ENCODE measurements at regions not wholly inside any gene's neighbourhood (a gene's known extent, or its start where the extent isn't known, plus 50 kb on each side); places are given as distances from the start of the nearest gene placed in this dataset.

DNA sequence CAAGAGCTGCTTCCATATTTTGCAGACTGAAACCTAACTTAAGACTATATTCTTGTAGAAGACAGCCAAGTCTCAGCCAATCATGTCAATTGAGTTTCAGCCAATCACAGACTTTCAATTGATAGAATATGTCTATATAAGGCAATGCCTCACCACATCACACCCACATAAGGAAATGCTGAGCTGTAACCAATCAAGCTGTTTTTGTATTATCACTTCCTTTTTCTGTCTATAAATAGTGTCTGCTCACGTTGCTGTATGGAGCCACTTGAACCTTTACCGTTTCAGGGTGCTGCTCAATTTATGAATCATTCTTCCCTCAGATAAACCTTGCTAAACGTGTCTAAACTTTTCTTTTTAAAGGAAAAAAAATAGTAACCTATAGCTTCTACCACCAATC lies 1554.4 kb upstream of the LRRTM1 start:
- DNase-seq: no peak

DNA sequence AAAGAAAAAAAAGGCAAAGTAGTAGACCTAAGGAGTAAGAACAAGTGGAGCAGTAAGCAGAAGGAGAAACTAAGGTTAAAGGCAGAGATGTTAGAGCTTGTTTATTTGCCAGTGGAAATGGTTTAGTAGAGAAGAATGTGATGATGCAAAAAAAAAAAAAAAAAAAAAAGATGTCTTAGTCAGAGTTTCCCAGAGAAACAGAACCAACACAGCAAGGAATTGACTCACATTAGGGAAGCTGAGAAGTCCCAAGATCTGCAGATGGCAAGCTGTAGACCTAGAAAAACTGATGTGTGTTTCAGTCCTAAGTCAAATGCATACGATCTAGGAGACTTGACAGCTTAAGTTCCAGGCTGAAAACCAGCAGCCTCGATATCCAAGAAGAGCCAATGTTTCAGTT lies 1548.8 kb upstream of the LRRTM1 start:
- no peak for DNase-seq

DNA sequence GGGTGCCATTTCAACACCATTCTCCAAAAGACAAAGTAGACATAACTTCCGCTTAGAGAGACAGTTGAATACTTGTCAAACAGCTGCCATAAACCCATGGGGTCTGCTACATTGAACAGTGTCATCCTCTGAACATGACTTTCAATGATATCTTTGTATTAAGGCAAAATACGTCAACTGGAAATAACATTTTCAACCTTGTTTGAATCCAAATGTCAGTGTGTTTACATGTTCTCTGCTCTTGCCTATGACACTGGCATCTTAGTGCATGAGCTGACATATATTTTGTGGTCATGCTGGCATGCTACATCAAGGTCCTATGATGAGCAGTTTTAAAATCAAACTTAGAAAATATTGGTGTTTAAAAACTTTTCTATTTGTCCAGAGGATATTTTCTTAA lies 1548.1 kb upstream of the LRRTM1 start:
- no peak for DNase-seq

DNA sequence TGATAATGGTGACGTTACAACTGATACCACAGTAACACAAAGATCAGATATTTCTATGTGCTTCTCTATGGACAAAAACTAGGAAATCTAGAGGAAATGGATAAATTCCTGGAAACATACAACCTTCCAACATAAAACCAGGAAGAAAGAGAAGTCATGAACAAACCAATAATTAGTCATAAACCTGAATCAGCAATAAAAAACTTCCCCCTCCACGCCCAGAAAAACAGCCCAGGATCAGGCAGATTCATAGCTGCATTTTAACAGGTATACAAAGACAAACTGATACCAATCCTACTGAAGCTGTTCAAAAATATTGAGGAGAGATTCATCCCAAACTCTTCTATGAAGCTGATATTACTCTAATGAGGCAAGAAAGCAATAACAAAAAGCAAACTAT lies 1535.2 kb upstream of the LRRTM1 start:
- DNase-seq: no peak

DNA sequence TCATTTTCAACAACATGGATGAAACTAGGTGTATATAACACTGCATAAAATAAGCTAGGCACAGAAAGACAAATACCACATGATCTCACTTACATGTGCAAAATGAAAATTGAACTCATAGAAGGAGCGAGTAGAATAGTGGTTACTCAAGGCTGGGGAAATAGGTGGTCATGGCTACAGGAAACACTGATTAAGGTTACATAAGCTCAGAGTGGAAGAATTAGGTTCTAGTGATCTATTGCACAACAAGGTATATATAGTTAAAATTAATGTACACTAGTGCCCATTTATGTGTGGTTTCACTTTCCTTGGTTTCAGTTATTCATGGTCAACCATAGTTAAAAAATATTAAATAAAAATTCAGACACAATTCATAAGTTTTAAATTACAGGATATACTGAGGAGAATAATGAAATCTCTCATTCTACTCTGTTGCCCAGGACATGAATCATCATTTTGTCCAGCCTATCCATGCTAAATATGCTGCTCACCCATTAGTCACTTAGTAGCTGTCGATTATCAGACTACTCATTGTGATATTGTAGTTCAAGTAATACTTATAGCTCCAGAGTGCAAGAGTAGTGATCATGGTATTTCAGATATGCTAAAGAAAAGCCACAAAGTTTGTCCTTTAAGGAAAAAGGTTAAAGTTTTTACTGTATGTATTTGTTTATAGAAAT lies 1530.9 kb upstream of the LRRTM1 start:
- DNase-seq: no peak

DNA sequence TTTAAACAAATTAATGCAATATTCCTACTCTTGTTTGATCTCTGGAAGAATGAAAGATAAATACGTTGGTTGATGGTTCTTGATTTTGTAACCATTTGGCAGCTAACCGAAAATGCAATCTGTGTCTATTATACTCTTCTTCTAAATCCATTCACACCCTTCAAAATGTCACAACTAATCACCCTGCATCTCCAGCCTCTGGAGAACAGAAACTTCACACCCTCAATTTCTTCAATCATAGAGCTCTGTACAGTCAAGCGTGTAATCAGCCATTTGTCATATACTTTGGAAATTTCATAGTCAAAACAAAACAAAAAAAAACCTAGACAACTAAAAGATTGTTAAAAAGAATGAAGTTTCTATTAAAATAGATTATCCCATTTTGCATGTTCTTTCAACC lies 1482.3 kb upstream of the LRRTM1 start:
- DNase-seq: no peak

DNA sequence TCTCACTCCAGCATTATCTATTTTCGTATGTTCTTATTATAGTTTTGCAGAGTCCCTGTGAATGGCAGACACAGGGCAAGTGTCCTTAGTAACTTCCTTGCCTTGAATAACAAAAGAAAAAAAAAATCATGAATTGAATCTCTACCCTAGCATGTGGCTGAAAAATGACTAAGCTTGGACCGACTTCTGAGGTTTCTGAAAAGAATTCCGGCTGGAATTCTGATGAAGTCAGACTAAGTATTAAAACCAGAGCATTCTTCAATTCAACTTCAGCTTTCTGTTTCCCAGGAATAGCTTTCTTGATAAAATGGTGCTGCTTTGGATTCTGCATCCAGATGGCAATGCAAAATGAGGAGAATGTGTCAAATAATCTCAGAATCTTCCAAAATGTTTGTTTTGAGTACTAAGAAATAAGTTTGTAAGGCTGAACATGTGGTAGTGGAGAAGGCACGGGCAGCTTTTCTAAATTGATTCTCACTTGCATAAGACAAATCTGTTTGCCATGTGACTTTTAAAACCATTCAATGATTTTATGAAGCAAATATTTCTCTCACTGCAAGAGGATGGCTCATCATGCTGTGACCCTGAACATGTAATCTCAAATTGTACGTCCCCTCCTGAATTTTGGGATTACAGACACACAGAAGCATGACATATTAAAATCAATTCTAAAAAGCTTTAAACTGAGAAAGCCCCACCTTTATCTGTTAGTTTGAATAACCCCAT lies 1462.8 kb upstream of the LRRTM1 start:
- no peak for DNase-seq

DNA sequence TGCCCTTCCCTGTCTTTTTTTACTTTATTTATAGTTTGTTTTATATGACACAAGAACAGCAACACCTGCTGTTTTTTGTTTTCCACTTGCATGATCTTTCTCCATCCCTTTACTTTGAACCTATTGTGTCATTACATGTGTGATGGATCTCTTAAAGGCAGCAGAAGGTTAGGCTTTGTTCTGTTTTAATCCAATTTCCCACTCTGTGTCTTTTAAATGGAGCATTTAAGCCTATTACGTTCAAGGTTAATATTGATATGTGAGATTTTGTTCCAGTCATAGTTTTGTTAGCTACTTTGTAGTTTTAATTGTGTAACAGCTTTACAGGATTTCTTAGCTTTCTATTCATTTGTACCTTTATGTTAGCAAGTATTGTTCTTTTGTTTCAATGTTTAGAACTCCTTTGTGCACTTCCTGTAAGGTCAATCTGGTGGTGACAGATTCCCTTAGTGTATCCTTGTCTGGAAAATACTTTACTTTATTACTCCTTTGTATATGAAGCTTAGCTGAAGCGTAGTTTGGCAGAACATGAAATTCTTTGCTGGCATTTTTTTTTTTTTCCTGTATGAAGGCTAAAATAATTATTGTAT lies 1443.0 kb upstream of the LRRTM1 start:
- DNase-seq: no peak

DNA sequence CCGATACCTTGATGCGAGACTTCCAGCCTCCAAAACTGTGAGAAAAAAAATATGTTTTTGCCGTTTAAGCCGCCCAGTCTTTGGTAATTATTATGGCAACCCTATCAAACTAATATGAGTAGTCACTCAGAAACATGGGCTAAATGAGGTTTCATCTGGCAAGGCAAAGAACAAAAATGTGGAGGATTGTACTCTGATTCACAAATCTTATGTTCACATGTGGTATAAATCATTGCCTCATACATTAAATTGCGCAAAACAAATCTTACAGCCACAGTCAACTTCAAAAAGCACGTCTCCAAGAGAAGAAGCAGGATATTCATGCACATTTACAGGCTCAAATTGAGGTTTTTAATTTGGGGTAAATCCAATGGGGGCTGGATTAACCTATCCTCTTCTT lies 1435.4 kb upstream of the LRRTM1 start:
- no peak for DNase-seq

DNA sequence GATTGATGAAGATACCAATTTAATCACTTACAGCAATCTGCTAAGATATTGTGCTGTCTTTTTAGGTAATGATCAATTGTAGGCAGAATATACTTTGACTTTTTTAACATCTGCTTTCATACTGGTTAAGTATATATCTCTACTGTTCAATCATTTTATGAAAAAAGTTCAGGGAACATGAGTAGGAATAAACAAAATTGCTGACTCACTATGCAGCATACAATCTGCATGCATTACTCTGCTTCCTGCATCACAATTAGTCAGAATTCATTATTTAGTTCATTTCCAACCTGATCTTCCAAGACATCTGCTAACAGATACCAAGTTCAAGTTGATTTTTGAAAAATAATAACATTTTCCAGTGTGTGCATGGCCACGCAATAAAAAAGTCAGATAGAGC lies 1430.4 kb upstream of the LRRTM1 start:
- DNase-seq: no peak

DNA sequence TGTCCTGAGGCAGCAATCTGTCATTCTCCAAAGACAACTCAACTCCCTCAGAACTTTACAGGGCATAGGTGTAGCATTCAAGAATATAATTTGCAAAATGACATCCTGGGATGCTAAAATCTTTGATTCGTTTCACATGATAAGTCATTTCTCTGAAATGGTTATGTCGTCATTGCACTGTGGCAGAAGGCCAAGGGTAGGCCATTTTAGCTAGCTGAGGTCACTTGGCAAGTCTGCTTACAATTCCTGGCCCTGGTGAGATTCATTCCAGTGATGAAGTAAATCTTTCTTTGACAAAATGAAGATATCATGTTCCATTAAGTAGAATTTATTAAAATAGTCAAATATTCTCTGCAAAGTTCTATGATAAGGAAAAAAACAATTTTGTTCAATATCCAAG lies 1410.3 kb upstream of the LRRTM1 start:
- DNase-seq: no peak

DNA sequence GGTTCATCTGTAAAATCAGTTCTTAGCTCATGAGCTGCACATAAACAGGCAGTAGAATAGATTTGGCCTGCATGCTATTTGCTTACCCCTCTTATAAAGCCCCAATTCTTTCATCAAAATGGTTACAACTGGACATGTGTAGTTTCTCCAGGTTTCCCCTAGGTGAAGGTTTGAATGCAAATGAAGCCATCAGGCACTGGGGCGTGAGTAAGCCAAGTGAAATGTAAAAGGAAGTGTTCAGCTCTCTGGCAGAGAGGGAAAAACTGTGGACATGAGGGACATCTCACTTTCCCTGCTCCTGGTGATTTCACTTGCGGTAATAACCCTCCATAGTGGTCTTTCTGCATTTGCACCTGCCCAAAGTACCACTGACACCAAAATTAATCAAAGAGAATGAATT lies 1402.3 kb upstream of the LRRTM1 start:
- DNase-seq: no peak

DNA sequence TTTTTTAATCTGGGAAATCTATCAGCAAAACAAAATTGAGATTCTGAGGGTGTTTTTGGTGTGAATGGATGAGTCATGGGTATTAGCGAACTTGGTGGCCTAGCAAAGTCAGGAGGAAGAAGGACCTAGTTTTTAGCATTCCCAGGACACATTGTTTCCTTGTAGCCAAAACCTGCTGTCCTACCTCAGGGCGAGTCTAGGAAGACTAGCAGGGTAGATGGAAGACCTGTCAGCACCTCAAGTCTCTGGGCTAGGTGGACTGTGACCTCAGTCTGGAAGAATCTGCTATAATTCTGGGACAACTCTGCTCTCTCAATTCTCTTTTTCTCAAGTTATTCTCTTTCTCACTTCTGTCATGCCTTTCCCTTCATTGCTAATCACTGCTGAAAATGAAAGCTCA lies 1399.3 kb upstream of the LRRTM1 start:
- no peak for DNase-seq

DNA sequence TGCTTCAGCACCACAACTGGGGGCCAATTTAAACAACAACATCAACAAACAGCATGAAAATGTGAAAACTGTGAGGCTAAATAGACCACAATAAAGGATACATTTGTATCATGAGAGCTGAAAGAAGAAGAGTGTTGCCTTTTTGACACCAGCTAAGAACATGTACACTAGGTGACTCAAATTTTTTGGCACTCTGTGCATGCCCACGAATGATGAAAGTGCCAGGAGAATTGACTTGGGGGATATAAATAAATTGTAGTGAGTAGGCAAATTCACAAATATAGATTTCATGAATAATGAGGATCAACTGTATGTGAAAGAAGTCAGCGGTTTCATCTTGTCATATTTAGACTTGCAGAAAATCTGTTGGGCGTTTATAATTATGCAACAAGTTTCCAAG lies 1388.0 kb upstream of the LRRTM1 start:
- DNase-seq: no peak

DNA sequence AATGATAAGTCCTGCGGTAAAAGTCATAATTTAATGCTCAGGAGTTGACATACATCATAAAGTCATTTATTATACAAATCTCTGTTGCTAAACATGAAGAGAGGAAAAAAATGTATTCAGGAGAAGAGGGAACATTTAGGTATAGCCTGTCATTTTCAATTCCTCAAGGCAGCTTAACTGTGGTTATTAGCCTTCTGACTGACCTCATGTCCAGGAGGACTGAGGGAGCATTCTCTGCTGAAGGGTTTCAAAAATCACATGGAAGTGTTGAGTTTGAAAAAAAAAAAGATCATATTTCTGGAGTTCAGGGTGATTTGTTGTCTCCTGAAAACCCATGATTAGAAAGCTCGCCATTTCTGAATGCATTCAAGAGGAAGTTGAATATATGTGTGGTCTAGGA lies 1371.1 kb upstream of the LRRTM1 start:
- DNase-seq: no peak

DNA sequence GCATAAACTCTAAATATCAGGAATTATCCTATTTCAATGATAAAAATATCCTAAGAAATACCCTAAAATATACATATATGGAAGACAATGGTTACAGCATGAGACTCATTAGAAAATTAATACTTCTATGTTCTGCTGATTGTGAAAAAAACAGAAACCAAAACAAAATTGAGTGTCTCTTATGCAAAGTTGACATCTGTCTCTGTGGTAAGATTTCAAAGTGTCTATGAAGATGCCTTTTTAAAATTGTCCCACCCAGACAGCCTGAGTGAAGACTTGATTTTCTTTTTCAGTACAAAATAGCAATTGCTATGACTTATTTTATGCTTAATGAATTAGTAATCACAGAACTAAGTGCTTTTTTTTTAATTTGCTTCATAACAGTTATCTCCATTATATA lies 1368.4 kb upstream of the LRRTM1 start:
- DNase-seq: no peak

DNA sequence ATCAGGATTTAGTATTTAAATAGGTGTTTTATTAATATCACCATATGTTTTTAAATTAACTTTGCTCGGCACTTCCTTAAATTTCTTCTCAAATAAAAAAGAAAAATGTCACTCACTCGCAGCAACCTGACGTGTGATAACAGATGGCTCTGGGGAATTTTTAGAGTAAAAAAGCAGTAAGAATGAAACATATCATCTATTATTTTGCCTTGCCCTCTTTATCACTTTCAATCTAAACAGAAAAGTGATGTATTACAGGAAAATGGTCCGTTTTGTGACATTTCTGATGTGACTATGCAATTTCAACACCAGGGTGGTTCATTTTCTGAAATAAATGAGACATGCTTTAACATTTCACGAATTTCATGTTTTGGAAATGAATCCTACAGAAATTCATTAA lies 1368.0 kb upstream of the LRRTM1 start:
- DNase-seq: no peak

DNA sequence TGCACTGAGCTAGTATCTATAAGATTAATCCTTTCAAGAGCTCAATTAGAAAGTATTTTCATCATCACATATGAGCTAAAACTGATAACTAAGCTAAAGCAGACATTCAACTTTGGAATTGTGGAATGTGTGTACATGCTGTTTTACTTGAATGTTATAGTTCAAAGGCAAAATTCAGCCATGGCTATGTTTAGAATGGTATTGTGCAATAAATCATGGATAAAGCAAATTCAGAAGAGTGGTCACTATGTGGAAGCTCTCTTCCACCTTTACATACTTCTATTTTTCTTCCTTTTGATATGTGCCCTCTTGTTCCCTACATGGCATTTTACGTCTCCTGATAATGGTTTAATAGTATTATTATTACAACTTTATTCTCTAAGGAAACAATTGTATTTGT lies 1366.3 kb upstream of the LRRTM1 start:
- no peak for DNase-seq

DNA sequence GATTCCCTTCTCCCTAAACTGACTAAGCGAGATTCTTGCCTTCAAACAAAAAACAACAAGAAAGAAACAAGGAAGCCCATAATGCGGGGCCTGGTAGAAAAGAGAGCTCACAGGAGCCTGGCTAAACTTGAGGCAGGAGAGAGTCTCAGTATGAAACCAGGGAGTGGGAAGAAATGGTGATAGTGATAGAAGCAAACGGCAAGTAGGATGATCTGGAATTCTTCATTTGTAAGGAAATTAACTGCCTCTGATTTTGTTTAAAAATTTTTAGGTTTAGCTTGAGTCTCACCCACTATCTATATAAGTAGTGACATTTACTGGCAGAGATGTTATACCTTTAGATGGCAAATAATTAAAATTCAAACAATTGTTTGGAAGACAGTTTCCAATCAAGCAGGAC lies 1356.5 kb upstream of the LRRTM1 start:
- no peak for DNase-seq

DNA sequence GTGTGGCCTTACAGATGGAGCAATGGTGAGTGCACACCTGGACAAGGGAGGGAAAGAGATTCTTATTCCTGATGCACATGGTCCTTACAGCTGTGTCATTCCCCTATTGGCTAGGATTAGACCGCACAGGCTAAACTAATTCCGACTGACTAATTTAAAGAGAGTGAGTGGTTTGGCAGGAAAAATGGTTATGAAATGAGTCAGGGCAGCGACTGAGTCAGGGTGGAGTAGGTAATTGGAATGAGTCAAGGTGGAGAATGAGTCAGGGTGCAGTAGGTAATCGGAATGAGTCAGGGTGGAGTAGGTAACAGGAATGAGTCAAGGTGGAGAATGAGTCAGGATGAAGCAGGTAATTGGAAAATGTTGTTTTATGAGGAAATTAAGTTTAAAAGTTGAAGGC lies 1353.7 kb upstream of the LRRTM1 start:
- DNase-seq: no peak

DNA sequence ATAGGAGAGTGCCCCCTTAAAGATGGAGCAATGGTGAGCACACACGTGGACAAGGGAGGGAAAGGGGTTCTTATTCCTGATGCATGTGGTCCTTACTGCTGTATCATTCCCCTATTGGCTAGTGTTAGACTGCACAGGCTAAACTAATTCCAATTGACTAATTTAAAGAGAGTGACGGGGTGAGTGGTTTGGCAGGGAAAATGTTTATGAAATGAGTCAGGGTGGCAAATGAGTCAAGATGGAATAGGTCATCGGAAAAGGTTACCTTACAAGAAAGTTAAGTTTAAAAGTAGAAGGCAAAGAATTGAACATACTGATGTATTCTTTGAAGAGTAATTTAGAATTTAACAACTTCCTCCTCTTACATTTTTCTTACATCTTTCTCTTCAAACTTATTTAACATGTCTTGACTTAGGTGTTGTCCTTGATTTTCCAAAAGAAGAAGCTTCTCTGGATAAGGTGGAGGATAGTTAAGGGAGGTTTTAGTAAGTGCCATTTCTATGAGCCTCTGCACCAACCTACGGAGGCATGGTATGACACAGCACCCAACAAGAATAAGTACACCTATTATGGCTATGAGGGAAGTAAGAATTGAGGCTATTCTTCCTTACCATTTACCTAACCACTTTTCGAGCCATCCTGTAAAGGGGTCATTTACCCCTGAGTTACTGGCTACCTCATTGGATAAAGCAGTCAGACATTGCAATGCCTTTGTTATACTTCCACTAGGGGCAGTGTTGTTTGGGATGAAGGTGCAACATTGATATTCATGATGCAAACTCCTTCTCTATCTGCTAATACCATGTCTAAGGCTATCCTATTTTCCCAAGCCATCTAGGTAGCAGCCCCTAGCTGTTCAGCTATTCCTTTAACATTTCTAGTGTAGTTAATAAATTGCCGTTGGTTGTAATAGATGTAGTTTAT lies 1345.8 kb upstream of the LRRTM1 start:
- no peak for DNase-seq

DNA sequence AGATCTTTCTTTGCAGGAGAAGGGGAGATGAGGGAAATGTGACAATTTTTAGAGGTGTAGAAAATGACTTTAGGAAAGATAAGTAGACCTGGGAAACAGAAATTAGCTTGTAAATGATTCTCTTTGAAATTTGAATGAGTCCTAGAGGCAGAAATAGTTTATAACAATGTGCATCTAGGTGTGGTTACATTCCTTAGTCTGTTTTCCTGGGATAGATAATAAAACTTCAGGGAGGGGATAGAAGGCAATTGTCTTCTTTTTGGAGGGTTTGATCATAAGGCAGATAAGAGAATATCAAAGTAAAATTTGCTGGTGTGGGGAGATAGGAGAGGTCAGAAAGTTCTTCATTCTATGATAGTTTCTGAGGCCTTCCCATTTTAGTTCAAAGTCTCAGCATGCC lies 1344.3 kb upstream of the LRRTM1 start:
- no peak for DNase-seq

DNA sequence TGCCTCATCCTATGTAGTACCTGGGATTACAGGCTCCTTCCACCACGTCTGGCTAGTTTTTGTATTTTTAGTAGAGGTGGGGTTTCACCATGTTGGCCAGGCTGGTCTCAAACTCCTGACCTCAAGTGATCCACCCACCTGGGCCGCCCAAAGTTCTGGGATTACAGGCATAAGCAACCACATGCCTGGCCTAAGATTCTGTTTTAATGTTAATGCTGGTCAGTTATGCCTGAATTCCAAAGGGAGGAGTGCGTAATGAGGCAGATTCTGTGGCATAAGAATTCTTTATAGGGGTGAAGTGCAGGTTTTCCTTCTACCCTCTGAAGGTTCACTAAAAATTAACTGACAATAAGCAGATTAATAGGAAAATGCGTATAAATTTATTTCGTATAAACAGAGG lies 1343.8 kb upstream of the LRRTM1 start:
- DNase-seq: no peak

All from right kidney (tissue), 1 donor.